Cardiac muscle cell (in vitro differentiated cells and primary cell): ENCODE measurements at regions not wholly inside any gene's neighbourhood (a gene's known extent, or its start where the extent isn't known, plus 50 kb on each side); places are given as distances from the start of the nearest gene placed in this dataset.

Experiments
- DNase-seq, 2 donors: peaks; one replicate each; pipeline versions ENCODE4 v3.0.0 to v3.0.0-alpha.2; 2010 to 2017; ENCODE audit warnings: low read depth in 1 of 2, low spot score in 1 of 2
- H3K27ac ChIP-seq: fragments of 200-600 bp; sonication (generic); 2 replicates; pipeline ENCODE4 v1.5.1; 2016
- H3K27me3 ChIP-seq: fragments of 200-600 bp; sonication (generic); 2 replicates; pipeline ENCODE4 v1.6.0; 2016; ENCODE audit warnings: control low read depth
- H3K36me3 ChIP-seq: fragments of 200-600 bp; sonication (generic); 2 replicates; pipeline ENCODE4 v1.5.1; 2016; ENCODE audit warnings: control low read depth
- H3K4me1 ChIP-seq: fragments of 200-600 bp; sonication (generic); 2 replicates; pipeline ENCODE4 v1.8.1; 2017; ENCODE audit warnings: low read depth, mild to moderate bottlenecking, mixed run types
- H3K4me3 ChIP-seq: fragments of 200-600 bp; sonication (generic); 2 replicates; pipeline ENCODE4 v1.5.1; 2016; ENCODE audit warnings: mild to moderate bottlenecking
- H3K9me3 ChIP-seq: fragments of 200-600 bp; sonication (generic); 2 replicates; pipeline ENCODE4 v1.5.1; 2017; ENCODE audit warnings: low read depth, mild to moderate bottlenecking, control low read depth
- TF ChIP-seq, protein P1 (sequence below): IDR thresholded peaks from 2 replicates; pipeline ENCODE4 v1.5.1; 2012; ENCODE audit warnings: low read depth, mild to moderate bottlenecking, low read length

DNA sequence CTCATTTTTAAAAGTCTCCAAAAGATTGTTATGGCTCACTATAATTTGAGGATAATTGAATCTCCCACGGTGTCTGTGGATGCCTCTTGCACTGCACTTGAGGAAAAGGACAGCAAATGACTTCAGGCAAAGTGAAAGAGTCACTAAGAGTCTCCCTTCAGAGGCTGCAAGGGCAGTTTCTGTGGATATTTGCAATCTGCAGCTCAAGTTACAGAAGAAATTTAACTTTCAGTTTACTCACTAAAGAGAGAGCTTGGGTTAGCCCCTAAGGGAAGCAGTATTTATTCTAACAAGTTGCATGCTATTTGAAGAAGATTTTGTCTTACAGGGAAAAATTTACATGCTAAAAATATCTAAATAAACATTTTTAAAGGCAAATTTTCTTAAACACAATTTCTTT, 912.0 kb upstream of the TENM3 start:
- DNase-seq, result peak in 1 of 2 donors; percentile 15
- no peaks in the 10 kb centered on the region for H3K27me3 ChIP-seq
- peaks cover 10% of the 10 kb centered on the region for H3K4me1 ChIP-seq
- TF ChIP-seq, protein P1, sequence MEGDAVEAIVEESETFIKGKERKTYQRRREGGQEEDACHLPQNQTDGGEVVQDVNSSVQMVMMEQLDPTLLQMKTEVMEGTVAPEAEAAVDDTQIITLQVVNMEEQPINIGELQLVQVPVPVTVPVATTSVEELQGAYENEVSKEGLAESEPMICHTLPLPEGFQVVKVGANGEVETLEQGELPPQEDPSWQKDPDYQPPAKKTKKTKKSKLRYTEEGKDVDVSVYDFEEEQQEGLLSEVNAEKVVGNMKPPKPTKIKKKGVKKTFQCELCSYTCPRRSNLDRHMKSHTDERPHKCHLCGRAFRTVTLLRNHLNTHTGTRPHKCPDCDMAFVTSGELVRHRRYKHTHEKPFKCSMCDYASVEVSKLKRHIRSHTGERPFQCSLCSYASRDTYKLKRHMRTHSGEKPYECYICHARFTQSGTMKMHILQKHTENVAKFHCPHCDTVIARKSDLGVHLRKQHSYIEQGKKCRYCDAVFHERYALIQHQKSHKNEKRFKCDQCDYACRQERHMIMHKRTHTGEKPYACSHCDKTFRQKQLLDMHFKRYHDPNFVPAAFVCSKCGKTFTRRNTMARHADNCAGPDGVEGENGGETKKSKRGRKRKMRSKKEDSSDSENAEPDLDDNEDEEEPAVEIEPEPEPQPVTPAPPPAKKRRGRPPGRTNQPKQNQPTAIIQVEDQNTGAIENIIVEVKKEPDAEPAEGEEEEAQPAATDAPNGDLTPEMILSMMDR, result no peak
- H3K9me3 ChIP-seq, result no peaks in the 10 kb centered on the region
- no peak overlapping the region for H3K27ac ChIP-seq
- H3K36me3 ChIP-seq, result no peaks in the 10 kb centered on the region
- no peak overlapping the region for H3K4me3 ChIP-seq

DNA sequence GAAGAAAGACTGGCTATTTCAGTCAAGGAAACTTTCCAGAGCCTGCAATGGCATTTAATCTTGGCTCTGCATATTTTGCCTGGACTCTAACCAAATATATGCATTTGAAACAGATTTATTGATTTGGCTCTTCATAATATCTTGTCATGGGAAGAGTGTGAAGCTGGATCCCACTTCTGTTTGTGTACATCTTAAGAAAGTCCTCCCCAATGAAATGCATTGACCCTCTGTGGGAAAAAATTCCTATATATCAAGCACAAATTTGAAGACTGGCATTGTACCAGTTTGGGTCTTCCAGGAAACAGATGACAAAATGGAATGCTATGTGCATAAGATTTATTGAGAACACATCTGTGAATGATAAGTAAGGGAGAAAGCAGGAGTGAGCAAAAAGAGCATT, 897.3 kb upstream of the TENM3 start:
- Histone ChIP-seq H3K4me1 (no peaks in the 10 kb centered on the region), H3K4me3 (no peak overlapping the region), H3K9me3 (no peaks in the 10 kb centered on the region), H3K36me3 (no peaks in the 10 kb centered on the region), H3K27ac (no peak overlapping the region), H3K27me3 (no peaks in the 10 kb centered on the region)
- TF ChIP-seq, protein P1, result no peak
- DNase-seq, result no peak

DNA sequence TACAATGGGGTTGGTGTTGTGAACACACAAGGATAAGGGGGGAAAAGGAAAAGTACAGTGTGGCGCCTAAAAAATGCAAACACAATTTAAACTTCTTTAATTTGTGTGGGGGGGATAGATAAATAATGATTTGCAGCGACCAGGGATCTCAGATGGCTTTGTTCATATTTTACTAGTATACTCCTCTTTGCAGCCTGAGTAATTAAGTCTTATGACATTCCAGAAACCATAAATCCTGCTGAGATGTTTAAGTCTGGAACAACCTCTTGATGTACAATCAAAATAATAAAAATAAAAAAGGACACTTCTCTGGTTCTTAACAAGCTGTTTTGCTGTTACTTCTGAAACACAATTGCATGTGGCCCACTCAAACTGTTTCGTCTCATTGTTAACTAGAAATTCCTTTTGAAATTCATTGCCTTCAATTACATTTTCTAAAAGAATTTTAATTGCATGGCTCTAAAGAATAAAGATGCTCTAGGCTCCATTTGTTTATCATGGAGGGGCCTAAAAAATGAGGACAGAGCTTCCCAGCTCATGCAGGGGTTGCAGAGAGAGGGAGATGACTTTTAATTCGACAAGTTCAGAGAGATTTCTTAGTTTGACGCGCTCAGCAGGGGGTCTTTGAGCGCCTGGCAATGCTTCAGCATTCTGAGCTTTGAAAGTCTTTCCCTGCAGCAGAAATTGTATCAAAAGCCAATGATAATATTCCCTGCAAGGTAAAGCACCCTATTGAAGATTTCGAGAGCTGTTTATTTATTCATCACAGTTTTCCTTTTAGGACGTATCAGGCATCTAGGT, 892.4 kb upstream of the TENM3 start:
- H3K27ac ChIP-seq, result no peak overlapping the region
- no peaks in the 10 kb centered on the region for H3K27me3 ChIP-seq
- TF ChIP-seq, protein P1, result no peak
- no peaks in the 10 kb centered on the region for H3K36me3 ChIP-seq
- H3K9me3 ChIP-seq, result no peaks in the 10 kb centered on the region
- no peak overlapping the region for H3K4me3 ChIP-seq
- no peak for DNase-seq
- no peaks in the 10 kb centered on the region for H3K4me1 ChIP-seq

DNA sequence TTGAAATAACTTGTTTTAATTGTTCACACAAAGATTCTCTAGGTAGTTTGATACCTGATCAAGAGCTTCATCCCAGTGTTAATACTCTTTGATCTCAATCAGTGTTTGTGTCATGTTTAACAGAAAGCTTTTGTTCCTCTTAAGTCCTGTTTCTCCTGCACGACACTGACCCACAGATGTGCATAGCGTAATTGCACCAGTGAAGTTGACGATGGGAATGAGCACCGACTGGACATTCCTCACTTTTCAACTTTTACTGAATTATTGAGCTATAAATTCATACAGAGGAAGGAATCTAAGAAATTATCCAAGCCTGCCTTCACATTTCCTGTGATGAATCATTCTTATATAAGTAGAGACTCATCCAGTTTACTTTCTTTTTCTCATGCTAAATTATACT, 878.7 kb upstream of the TENM3 start:
- TF ChIP-seq, protein P1, result no peak
- DNase-seq, result no peak
- peaks cover 6% of the 10 kb centered on the region for H3K4me1 ChIP-seq
- H3K27ac ChIP-seq, result no peak overlapping the region
- H3K9me3 ChIP-seq, result no peaks in the 10 kb centered on the region
- no peak overlapping the region for H3K4me3 ChIP-seq
- H3K27me3 ChIP-seq, result no peaks in the 10 kb centered on the region
- no peaks in the 10 kb centered on the region for H3K36me3 ChIP-seq

DNA sequence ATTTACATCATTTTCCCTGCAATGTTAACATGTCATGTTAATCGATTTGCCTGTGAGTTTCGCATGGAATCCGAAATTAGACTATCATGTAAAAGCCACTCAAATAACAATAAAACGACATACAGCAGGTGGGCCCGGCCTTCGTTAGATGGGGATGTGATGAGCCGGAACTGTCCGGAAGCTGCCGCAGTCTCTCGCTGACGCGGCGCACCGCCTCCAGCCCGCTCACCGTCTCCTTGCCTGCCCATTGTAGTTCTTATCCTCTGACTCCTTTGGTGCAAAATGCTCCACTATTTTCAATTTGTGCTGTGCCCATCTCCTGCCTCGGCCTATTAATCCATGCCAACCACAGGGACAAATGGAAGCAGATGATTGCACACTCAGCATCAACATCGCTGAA, 877.5 kb upstream of the TENM3 start:
- H3K4me1 ChIP-seq, result peaks cover 6% of the 10 kb centered on the region
- TF ChIP-seq, protein P1, result no peak
- DNase-seq, result no peak
- H3K4me3 ChIP-seq, result no peak overlapping the region
- H3K9me3 ChIP-seq, result no peaks in the 10 kb centered on the region
- no peaks in the 10 kb centered on the region for H3K27me3 ChIP-seq
- no peak overlapping the region for H3K27ac ChIP-seq
- no peaks in the 10 kb centered on the region for H3K36me3 ChIP-seq
